Ectodermal cell (in vitro differentiated cells): ENCODE measurements at regions not wholly inside any gene's neighbourhood (a gene's known extent, or its start where the extent isn't known, plus 50 kb on each side); places are given as distances from the start of the nearest gene placed in this dataset.

Experiments
- H3K27ac ChIP-seq: 2 replicates; pipeline ENCODE4 v1.7.0; 2013; ENCODE audit warnings: mild to moderate bottlenecking, low read depth, low read length; ENCODE audit not compliant: insufficient read depth, poor library complexity, severe bottlenecking
- H3K27me3 ChIP-seq: 2 replicates; pipeline ENCODE4 v1.7.0; 2013; ENCODE audit warnings: mild to moderate bottlenecking, low read length; ENCODE audit not compliant: insufficient read depth, control insufficient read depth, poor library complexity, severe bottlenecking
- H3K36me3 ChIP-seq: one replicate; pipeline ENCODE4 v1.7.0; 2013; ENCODE audit warnings: low read length; ENCODE audit not compliant: control insufficient read depth, insufficient read depth
- H3K4me1 ChIP-seq: one replicate; pipeline ENCODE4 v1.7.0; 2013; ENCODE audit warnings: low read length; ENCODE audit not compliant: control insufficient read depth, insufficient read depth
- H3K4me3 ChIP-seq: 2 replicates; pipeline ENCODE4 v1.7.0; 2013; ENCODE audit warnings: low read depth, low read length, control low read depth; ENCODE audit not compliant: insufficient read depth
- H3K9me3 ChIP-seq: 2 replicates; pipeline ENCODE4 v1.7.0; 2013; ENCODE audit warnings: mild to moderate bottlenecking, low read length, moderate library complexity; ENCODE audit not compliant: control insufficient read depth
- WGBS, 2 experiments: methylation state at CpG; one replicate each; pipeline ENCODE4 v1.1.7; 2013; ENCODE audit warnings: missing lambda C conversion rate in 2 of 2; 5-methylcytosine and 5-hydroxymethylcytosine counted together

- Histone ChIP-seq H3K27ac (no peak overlapping the region), H3K4me1 (no peaks in the 10 kb centered on the region), H3K4me3 (no peak overlapping the region), H3K36me3 (no peaks in the 10 kb centered on the region), H3K27me3 (no peaks in the 10 kb centered on the region), H3K9me3 (no peaks in the 10 kb centered on the region)
- 96% methylated on average over 1 of the region's 1 CpG for WGBS, 2 experiments
These were observed 497.8 kb downstream of the FOXO1 start for GRCh38 chr13:40168425-40169166.

DNA sequence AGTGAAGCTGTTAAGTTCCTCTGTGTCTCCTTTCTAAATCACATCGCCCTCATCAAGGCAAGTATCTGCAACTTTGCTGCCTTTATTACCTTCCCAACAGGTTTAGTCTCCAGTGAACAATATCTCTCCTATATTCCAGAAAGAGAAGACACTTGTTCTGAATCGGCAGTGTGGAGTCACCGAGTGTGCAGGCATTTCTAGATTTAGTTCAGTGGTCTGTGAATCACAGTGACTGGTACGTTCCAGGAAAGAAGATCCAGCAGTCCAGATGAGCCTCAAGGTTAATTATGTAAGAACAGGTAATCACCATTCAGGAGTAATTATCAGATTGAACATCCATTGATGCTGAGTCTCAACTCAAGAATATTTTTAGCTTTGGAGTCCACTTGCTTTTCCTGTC is 497.0 kb downstream of the FOXO1 start:
- H3K27me3 ChIP-seq = no peaks in the 10 kb centered on the region
- WGBS, 2 experiments = 90 to 93% methylated on average over 4 of the region's 4 CpGs
- no peak overlapping the region for H3K4me3 ChIP-seq
- H3K9me3 ChIP-seq = no peaks in the 10 kb centered on the region
- H3K36me3 ChIP-seq = no peaks in the 10 kb centered on the region
- no peak overlapping the region for H3K27ac ChIP-seq
- H3K4me1 ChIP-seq = no peaks in the 10 kb centered on the region

- Histone ChIP-seq H3K4me1 (no peaks in the 10 kb centered on the region), H3K9me3 (no peaks in the 10 kb centered on the region), H3K27me3 (no peaks in the 10 kb centered on the region), H3K4me3 (no peak overlapping the region), H3K36me3 (no peaks in the 10 kb centered on the region), H3K27ac (no peak overlapping the region)
- 87 to 100% methylated on average over 1 to 4 of the region's 4 CpGs for WGBS, 2 experiments
These were observed 496.4 kb downstream of the FOXO1 start for GRCh38 chr13:40170091-40170490.

GRCh38 chr13:40170982-40171381 is 495.5 kb downstream of the FOXO1 start:
- H3K9me3 ChIP-seq = no peaks in the 10 kb centered on the region
- H3K27me3 ChIP-seq = no peaks in the 10 kb centered on the region
- H3K27ac ChIP-seq = no peak overlapping the region
- H3K4me1 ChIP-seq = no peaks in the 10 kb centered on the region
- WGBS, 2 experiments = 93 to 94% methylated on average over 3 of the region's 3 CpGs
- H3K36me3 ChIP-seq = no peaks in the 10 kb centered on the region
- H3K4me3 ChIP-seq = no peak overlapping the region

DNA sequence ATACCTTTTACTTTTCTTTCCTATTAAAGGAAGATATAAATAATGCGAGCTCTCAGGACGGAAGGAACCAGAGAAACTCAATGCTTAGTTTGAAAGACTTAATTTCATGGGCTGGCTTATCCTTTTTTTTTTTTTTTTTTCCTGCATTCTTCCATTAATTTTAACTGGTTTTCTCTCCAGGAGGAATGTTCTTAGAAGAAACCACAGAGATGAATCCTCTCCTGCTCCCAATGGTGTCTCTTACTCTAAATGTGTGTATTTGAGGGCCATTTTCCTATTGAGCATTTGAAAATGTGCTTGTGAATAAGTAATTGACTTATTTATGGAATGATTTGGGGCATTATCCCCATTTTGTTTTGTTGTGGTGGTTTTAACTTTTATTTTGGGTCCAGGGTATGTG is 494.9 kb downstream of the FOXO1 start:
- H3K27ac ChIP-seq = no peak overlapping the region
- no peaks in the 10 kb centered on the region for H3K36me3 ChIP-seq
- H3K4me1 ChIP-seq = no peaks in the 10 kb centered on the region
- H3K4me3 ChIP-seq = no peak overlapping the region
- H3K9me3 ChIP-seq = no peaks in the 10 kb centered on the region
- WGBS, 2 experiments = 77 to 97% methylated on average over 2 of the region's 2 CpGs
- no peaks in the 10 kb centered on the region for H3K27me3 ChIP-seq

DNA sequence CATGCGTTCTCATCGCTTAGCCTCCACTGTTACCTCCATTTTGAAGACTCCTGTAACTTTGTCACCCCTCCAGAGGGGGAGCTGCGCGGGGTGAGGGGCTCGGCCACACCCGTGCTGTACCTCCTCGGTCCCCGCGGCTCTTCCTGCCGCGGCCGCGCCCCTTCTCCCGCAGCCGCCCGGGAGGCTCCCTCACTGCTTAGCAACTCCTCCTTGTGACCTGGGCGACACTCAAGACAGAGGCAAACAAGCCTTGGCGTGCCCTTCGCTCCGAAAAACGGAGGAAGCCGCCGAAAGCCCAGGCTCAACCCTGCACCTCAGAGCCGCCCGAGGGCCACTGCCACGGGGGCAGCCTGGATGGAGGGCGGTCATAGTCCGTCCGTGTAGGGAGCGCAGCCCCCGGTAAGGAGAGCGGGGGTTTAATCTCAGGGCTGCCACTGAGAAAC is 494.3 kb downstream of the FOXO1 start:
- Histone ChIP-seq H3K36me3 (no peaks in the 10 kb centered on the region), H3K4me3 (no peak overlapping the region), H3K4me1 (no peaks in the 10 kb centered on the region), H3K9me3 (no peaks in the 10 kb centered on the region), H3K27me3 (no peaks in the 10 kb centered on the region), H3K27ac (no peak overlapping the region)
- 94 to 95% methylated on average over 32 of the region's 32 CpGs for WGBS, 2 experiments

DNA sequence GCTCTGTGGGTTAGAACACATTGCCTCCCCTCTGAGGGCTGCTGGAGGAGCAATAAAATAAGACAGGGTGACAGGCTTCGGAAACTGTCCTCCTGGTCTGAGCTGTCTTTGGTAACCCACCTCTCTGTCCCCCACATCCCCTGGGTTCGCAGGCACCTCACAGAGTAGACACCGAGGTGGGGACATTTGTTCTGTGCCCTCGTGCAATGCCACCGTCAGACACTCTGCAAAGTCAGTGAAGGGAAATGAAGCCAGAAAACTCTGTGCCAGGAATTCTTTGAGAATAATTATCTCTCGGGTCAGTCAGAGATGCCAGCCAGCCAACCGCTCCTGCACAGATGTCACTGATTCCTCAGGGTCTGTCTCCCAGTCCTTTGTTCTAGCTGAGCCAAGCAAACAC is 493.6 kb downstream of the FOXO1 start:
- WGBS, 2 experiments = 91 to 93% methylated on average over 7 of the region's 7 CpGs
- Histone ChIP-seq H3K27me3 (no peaks in the 10 kb centered on the region), H3K4me1 (no peaks in the 10 kb centered on the region), H3K36me3 (no peaks in the 10 kb centered on the region), H3K9me3 (no peaks in the 10 kb centered on the region), H3K27ac (no peak overlapping the region), H3K4me3 (no peak overlapping the region)

GRCh38 chr13:40175639-40176038 is 490.8 kb downstream of the FOXO1 start:
- H3K36me3 ChIP-seq = no peaks in the 10 kb centered on the region
- H3K4me3 ChIP-seq = no peak overlapping the region
- no peak overlapping the region for H3K27ac ChIP-seq
- H3K9me3 ChIP-seq = no peaks in the 10 kb centered on the region
- H3K27me3 ChIP-seq = no peaks in the 10 kb centered on the region
- no peaks in the 10 kb centered on the region for H3K4me1 ChIP-seq

GRCh38 chr13:40176242-40176641 is 490.2 kb downstream of the FOXO1 start:
- Histone ChIP-seq H3K36me3 (no peaks in the 10 kb centered on the region), H3K27me3 (no peaks in the 10 kb centered on the region), H3K9me3 (no peaks in the 10 kb centered on the region), H3K4me3 (no peak overlapping the region), H3K4me1 (no peaks in the 10 kb centered on the region), H3K27ac (no peak overlapping the region)
- 94 to 96% methylated on average over 7 of the region's 7 CpGs for WGBS, 2 experiments

GRCh38 chr13:40178130-40178529 is 488.3 kb downstream of the FOXO1 start:
- no peaks in the 10 kb centered on the region for H3K4me1 ChIP-seq
- H3K9me3 ChIP-seq = no peaks in the 10 kb centered on the region
- 90 to 94% methylated on average over 5 of the region's 5 CpGs for WGBS, 2 experiments
- H3K4me3 ChIP-seq = no peak overlapping the region
- no peaks in the 10 kb centered on the region for H3K36me3 ChIP-seq
- no peak overlapping the region for H3K27ac ChIP-seq
- no peaks in the 10 kb centered on the region for H3K27me3 ChIP-seq
